Glutamatergic neuron (in vitro differentiated cells): ENCODE measurements at regions not wholly inside any gene's neighbourhood (a gene's known extent, or its start where the extent isn't known, plus 50 kb on each side); places are given as distances from the start of the nearest gene placed in this dataset.

Experiments used
- DNase-seq: peaks from one replicate; pipeline ENCODE4 v3.0.0; 2022
- H3K27ac Mint-ChIP-seq: one replicate; pipeline ENCODE4 v1.8.0; 2020; ENCODE audit warnings: mild to moderate bottlenecking, mixed read lengths, inconsistent platforms; ENCODE audit not compliant: unreplicated experiment
- H3K27me3 Mint-ChIP-seq: one replicate; pipeline ENCODE4 v1.8.0; 2020; ENCODE audit warnings: mild to moderate bottlenecking, moderate library complexity, mixed read lengths, inconsistent platforms; ENCODE audit not compliant: unreplicated experiment
- H3K36me3 Mint-ChIP-seq: one replicate; pipeline ENCODE4 v1.8.0; 2020; ENCODE audit warnings: mild to moderate bottlenecking, mixed read lengths, inconsistent platforms; ENCODE audit not compliant: unreplicated experiment
- H3K4me1 Mint-ChIP-seq: one replicate; pipeline ENCODE4 v1.8.0; 2020; ENCODE audit warnings: mild to moderate bottlenecking, low read depth, mixed read lengths, inconsistent platforms; ENCODE audit not compliant: unreplicated experiment
- H3K4me3 Mint-ChIP-seq: one replicate; pipeline ENCODE4 v1.8.0; 2020; ENCODE audit warnings: mild to moderate bottlenecking, mixed read lengths, inconsistent platforms; ENCODE audit not compliant: unreplicated experiment
- H3K9me3 Mint-ChIP-seq: one replicate; pipeline ENCODE4 v1.8.0; 2020; ENCODE audit warnings: mild to moderate bottlenecking, moderate library complexity, mixed read lengths, inconsistent platforms; ENCODE audit not compliant: unreplicated experiment
- TF ChIP-seq, protein P1 (sequence below): fragments of 200-600 bp; sonication (generic); IDR thresholded peaks from one replicate; pipeline ENCODE4 v1.5.0; 2021; ENCODE audit not compliant: partially characterized antibody, unreplicated experiment

DNA sequence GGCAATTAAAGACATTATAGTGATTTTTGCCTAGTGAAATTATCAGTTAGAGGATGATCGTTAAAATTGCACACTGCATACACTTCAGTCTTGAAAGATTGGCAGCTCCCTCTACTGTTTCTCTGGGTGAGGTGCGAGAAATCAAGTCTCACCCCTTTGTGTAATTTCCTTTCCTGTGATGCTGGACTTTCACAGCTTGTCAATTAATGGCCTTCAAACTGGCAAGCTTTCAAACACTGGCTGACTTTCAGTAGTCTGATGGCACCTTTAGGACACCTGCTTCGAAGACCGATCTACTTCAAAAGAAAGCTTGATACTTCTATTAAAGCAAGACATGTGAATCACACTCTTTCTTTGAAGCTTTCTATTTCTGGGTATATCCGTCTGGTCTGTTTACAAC lies 706.7 kb upstream of the PTPRD start:
- DNase-seq = peak; percentile 21
- Mint-ChIP-seq H3K27me3 (peaks cover 2% of the 10 kb centered on the region), H3K27ac (peak overlapping the region; percentile 79), H3K9me3 (no peaks in the 10 kb centered on the region), H3K36me3 (no peaks in the 10 kb centered on the region), H3K4me1 (peaks cover 24% of the 10 kb centered on the region), H3K4me3 (no peak overlapping the region)
- TF ChIP-seq, protein P1, sequence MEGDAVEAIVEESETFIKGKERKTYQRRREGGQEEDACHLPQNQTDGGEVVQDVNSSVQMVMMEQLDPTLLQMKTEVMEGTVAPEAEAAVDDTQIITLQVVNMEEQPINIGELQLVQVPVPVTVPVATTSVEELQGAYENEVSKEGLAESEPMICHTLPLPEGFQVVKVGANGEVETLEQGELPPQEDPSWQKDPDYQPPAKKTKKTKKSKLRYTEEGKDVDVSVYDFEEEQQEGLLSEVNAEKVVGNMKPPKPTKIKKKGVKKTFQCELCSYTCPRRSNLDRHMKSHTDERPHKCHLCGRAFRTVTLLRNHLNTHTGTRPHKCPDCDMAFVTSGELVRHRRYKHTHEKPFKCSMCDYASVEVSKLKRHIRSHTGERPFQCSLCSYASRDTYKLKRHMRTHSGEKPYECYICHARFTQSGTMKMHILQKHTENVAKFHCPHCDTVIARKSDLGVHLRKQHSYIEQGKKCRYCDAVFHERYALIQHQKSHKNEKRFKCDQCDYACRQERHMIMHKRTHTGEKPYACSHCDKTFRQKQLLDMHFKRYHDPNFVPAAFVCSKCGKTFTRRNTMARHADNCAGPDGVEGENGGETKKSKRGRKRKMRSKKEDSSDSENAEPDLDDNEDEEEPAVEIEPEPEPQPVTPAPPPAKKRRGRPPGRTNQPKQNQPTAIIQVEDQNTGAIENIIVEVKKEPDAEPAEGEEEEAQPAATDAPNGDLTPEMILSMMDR = peak; percentile 66

GRCh38 chr9:11320989-11321388 lies 708.2 kb upstream of the PTPRD start:
- Mint-ChIP-seq H3K27me3 (peaks cover 2% of the 10 kb centered on the region), H3K4me3 (no peak overlapping the region)

GRCh38 chr9:11323457-11323856 lies 710.7 kb upstream of the PTPRD start:
- Mint-ChIP-seq H3K9me3 (no peaks in the 10 kb centered on the region), H3K36me3 (no peaks in the 10 kb centered on the region), H3K27ac (no peak overlapping the region), H3K4me1 (peaks cover 12% of the 10 kb centered on the region), H3K27me3 (peaks cover 2% of the 10 kb centered on the region), H3K4me3 (no peak overlapping the region)
- TF ChIP-seq, protein P1 = no peak
- no peak for DNase-seq

More at GRCh38 chr9:11320989-11321388, 708.2 kb upstream of the PTPRD start:
- Mint-ChIP-seq H3K27ac (no peak overlapping the region), H3K4me1 (peaks cover 18% of the 10 kb centered on the region), H3K36me3 (no peaks in the 10 kb centered on the region), H3K9me3 (no peaks in the 10 kb centered on the region)
- TF ChIP-seq, protein P1 = no peak
- DNase-seq = no peak

DNA sequence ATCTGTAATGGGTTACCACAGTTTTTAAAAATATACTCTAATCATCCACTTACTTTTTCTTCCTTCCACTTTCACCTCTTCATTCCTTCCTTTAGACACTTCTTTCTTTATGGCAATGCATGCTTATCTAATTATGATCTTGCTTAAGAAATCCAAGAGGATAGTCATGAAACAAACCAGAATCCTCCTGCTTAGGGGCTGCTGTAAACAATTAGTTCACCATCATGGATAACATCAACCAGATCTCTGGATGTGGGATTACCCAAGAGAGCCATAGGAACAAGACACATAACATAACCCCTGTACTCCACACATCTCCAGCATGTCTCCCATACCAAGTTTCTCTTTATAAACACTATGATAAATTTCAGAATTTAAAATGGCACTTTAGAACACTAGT lies 713.4 kb upstream of the PTPRD start:
- Mint-ChIP-seq H3K4me1 (no peaks in the 10 kb centered on the region), H3K9me3 (no peaks in the 10 kb centered on the region), H3K27me3 (no peaks in the 10 kb centered on the region), H3K36me3 (no peaks in the 10 kb centered on the region), H3K4me3 (no peak overlapping the region), H3K27ac (no peak overlapping the region)
- TF ChIP-seq, protein P1 = no peak
- no peak for DNase-seq

DNA sequence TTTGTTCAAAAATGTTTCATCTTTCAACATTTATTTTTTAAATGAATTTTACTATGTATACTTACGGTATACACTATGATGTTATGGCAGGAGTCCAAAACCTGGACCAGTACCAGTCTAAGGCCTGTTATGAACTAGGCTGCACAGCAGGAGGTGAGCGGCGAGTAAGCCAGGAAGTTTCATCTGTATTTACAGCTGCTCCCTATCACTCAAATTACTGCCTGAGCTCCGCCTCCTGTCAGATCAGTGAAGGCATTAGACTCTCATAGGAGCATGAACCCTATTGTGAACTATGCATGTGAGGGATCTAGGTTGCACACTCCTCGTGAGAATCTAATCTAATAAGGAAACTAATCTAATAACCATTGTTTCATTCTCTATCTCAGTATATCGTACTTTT lies 715.5 kb upstream of the PTPRD start:
- no peaks in the 10 kb centered on the region for H3K9me3 Mint-ChIP-seq
- no peaks in the 10 kb centered on the region for H3K36me3 Mint-ChIP-seq
- no peaks in the 10 kb centered on the region for H3K27me3 Mint-ChIP-seq
- no peak for DNase-seq
- H3K4me1 Mint-ChIP-seq = no peaks in the 10 kb centered on the region
- H3K27ac Mint-ChIP-seq = no peak overlapping the region
- TF ChIP-seq, protein P1 = no peak
- no peak overlapping the region for H3K4me3 Mint-ChIP-seq
